Activated T-helper 1 cell treated with anti-CD3 and anti-CD28 coated beads, Interleukin-12 subunit alpha, Interleukin-12 subunit beta, Interleukin-2, Interleukin-4 antibody, amounts not matched to agents 30 ng/mL and 10 ng/mL and 1 ng/mL, durations not matched to agents 14 hours and 24 hours and 36 hours (primary cell): ENCODE measurements at regions not wholly inside any gene's neighbourhood (a gene's known extent, or its start where the extent isn't known, plus 50 kb on each side); places are given as distances from the start of the nearest gene placed in this dataset.

ENCODE experiments used
- DNase-seq: peaks from one replicate; pipeline ENCODE4 v3.0.0; 2021; ENCODE audit warnings: low spot score
- H3K27ac Mint-ChIP-seq: one replicate; pipeline ENCODE4 v1.8.0; 2021; ENCODE audit warnings: mild to moderate bottlenecking, mixed read lengths
- H3K27me3 Mint-ChIP-seq: one replicate; pipeline ENCODE4 v1.8.0; 2022; ENCODE audit warnings: mild to moderate bottlenecking, moderate library complexity, mixed read lengths; ENCODE audit not compliant: insufficient read depth
- H3K36me3 Mint-ChIP-seq: one replicate; pipeline ENCODE4 v1.8.0; 2021; ENCODE audit warnings: low read depth, mixed read lengths
- H3K4me1 Mint-ChIP-seq: one replicate; pipeline ENCODE4 v1.8.0; 2021; ENCODE audit warnings: low read depth, mixed read lengths
- H3K4me3 Mint-ChIP-seq: one replicate; pipeline ENCODE4 v1.8.0; 2021; ENCODE audit warnings: mild to moderate bottlenecking, moderate library complexity, mixed read lengths
- H3K9me3 Mint-ChIP-seq: one replicate; pipeline ENCODE4 v1.8.0; 2021; ENCODE audit warnings: mixed read lengths
- intact Hi-C: fragments of 100-400 bp; cut with micrococcal nuclease; formaldehyde crosslinking; loops from one replicate; pipeline ENCODE4 v1.15.1; 2024

DNA sequence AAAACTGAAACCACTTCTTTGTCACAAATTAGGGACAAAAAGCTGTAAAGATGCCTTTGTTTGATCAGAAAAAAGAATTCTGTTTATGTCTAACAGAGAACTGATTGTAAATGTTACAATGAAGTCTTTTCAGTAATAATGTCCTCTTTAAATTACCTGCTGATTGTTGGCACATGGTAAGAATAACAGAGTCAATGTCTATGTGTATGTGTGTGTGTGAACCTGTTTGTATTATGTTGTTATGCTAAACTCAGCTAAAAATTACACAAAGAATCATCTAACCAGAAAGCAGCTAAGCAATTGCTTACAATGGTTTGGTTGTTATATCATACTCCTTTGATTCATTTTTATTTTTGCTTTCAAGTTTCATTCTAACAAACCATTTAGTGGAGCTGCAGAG is 159.1 kb upstream of the PDZRN3 start:
- Mint-ChIP-seq H3K4me3 (no peak overlapping the region), H3K27me3 (no peaks in the 10 kb centered on the region), H3K9me3 (no peaks in the 10 kb centered on the region), H3K4me1 (no peaks in the 10 kb centered on the region), H3K36me3 (no peaks in the 10 kb centered on the region), H3K27ac (no peak overlapping the region)
- DNase-seq = no peak
- intact Hi-C loops = no loop called here

DNA sequence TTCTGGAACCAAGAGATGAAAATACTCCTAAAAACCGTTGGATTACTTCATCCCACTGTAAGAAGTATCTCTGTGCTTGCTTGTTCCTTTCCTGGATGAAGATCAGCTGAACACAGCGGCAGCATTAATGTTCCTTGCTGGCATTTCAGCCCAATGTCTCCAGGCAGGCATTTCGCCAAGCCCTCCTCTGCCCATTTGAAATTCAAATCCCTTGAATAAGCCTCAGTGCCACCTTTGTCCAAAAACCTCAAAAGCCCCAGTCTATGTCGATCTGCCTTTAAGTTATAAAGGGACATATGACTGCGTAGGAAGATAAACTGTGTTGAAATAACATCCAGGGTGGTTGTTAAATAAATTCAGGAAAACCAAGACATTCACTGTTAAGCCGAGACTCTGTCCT is 156.8 kb upstream of the PDZRN3 start:
- intact Hi-C loops = no loop called here
- no peaks in the 10 kb centered on the region for H3K36me3 Mint-ChIP-seq
- H3K27me3 Mint-ChIP-seq = no peaks in the 10 kb centered on the region
- H3K4me3 Mint-ChIP-seq = no peak overlapping the region
- H3K27ac Mint-ChIP-seq = no peak overlapping the region
- H3K9me3 Mint-ChIP-seq = no peaks in the 10 kb centered on the region
- no peak for DNase-seq
- H3K4me1 Mint-ChIP-seq = no peaks in the 10 kb centered on the region

DNA sequence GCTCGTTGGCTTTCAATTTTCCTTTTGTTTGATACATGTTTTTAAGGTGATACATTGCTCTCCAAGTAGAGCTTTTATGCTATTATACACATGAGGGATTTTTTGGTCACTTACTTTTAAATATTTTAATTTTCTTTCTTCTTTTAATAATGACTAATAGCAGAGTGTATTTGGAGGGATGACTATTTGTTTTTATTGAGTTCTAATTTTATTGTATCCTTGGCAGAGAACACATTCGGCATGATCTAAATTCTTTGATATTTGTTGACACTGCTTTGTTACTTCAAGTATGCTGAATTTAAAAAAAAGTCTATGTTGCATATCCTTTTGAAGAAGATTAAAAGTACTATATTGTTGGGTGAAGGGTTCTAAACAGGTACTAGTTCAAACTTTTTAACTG is 149.9 kb upstream of the PDZRN3 start:
- no peaks in the 10 kb centered on the region for H3K36me3 Mint-ChIP-seq
- H3K4me1 Mint-ChIP-seq = no peaks in the 10 kb centered on the region
- H3K9me3 Mint-ChIP-seq = peaks cover 3% of the 10 kb centered on the region
- DNase-seq = no peak
- no peak overlapping the region for H3K4me3 Mint-ChIP-seq
- H3K27me3 Mint-ChIP-seq = no peaks in the 10 kb centered on the region
- intact Hi-C loops = no loop called here
- H3K27ac Mint-ChIP-seq = no peak overlapping the region

DNA sequence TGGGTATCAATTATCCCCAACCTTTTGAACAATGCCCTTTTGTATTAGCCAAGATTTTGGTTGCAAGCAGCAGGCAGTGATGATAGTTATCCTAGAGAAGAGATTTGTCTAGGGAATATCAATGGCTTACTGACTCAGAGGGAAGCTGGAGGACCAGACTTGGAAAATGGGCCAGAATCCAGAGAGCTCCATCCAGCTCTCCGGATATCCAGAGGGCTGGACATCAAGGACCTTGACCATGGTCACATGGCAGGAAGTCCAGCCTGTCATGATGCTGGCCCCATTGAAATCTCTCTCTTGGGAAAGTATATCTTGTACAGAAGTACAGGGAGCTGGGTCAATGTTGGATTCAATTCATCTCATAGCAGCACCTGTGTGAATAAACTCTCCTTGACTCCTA is 148.5 kb upstream of the PDZRN3 start:
- no peaks in the 10 kb centered on the region for H3K27me3 Mint-ChIP-seq
- H3K36me3 Mint-ChIP-seq = no peaks in the 10 kb centered on the region
- intact Hi-C loops = no loop called here
- peaks cover 3% of the 10 kb centered on the region for H3K9me3 Mint-ChIP-seq
- H3K27ac Mint-ChIP-seq = no peak overlapping the region
- DNase-seq = no peak
- H3K4me1 Mint-ChIP-seq = no peaks in the 10 kb centered on the region
- H3K4me3 Mint-ChIP-seq = no peak overlapping the region

DNA sequence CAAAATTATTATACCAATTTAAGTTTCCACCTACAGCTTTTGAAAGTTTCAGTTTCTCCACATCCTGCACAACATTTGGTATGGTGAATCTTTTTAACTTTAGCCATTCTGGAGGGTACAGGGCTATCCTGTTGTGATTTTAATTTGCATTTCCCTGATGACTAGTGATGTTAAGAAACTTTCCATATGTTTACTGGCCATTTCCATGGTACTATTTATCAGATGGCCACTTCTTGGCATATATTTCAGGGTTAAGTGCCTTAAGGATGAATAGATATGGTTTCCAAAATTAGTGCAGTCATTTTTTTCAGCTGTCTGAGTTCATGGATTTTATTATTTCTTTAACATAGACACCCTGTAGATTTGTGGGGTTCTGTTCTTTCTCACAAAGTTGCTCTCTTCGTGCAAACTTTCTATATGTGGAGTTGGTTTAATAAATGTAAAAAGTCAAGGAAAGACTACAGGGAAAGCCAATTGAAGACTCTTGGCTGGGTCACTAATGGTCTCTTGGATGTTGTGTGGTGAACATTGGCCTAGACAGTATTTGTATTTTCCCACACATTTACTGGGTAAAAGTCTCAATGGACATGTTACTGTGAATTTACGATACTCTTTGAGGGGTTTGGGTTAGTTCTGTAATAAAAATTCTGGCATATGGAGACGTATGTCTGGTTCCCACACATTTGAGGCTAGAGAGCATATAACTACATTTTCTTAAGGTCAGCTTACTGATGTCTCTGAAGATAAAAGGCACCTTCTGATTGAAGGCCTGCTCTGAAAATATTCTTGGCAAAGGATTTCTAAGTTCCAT is 147.5 kb upstream of the PDZRN3 start:
- H3K27me3 Mint-ChIP-seq = no peaks in the 10 kb centered on the region
- no peak overlapping the region for H3K4me3 Mint-ChIP-seq
- intact Hi-C loops = no loop called here
- H3K9me3 Mint-ChIP-seq = peaks cover 3% of the 10 kb centered on the region
- DNase-seq = no peak
- no peaks in the 10 kb centered on the region for H3K4me1 Mint-ChIP-seq
- H3K36me3 Mint-ChIP-seq = no peaks in the 10 kb centered on the region
- H3K27ac Mint-ChIP-seq = no peak overlapping the region

DNA sequence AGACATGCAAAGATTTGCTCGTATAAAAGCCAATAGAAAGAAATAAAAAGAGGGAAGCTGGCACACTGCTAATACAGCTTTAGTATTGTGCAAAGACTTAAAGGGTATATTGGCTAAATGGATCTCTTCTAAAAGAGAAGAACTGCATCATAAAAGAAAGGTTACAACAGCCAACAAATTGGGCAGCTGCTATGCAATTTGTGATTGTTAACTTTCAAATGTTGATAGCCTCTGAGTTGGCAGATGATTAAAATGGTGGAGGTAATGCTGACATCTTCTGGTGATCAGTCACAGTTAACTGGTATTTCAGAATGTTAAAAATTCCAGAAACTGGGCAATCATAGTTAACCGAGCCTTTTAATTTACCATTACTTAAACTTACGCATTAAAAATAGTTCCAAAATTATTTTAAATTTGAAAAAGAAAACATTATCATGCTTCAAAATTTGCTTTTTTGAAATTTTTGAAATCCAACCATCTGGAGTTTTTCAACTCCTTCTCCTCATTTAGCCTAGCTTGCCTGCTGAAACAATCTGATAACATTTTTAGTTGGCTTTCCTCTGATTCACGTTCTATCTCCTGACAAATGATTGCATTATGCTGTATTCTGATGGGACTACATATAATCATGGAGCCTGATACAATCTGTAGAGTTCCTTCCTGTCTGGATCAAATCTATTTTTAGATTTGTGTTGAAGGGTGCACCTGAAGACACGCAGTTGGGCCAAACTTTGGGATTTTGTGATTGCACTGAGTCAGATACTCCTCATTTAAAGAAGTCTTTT is 144.0 kb upstream of the PDZRN3 start:
- H3K4me3 Mint-ChIP-seq = no peak overlapping the region

DNA sequence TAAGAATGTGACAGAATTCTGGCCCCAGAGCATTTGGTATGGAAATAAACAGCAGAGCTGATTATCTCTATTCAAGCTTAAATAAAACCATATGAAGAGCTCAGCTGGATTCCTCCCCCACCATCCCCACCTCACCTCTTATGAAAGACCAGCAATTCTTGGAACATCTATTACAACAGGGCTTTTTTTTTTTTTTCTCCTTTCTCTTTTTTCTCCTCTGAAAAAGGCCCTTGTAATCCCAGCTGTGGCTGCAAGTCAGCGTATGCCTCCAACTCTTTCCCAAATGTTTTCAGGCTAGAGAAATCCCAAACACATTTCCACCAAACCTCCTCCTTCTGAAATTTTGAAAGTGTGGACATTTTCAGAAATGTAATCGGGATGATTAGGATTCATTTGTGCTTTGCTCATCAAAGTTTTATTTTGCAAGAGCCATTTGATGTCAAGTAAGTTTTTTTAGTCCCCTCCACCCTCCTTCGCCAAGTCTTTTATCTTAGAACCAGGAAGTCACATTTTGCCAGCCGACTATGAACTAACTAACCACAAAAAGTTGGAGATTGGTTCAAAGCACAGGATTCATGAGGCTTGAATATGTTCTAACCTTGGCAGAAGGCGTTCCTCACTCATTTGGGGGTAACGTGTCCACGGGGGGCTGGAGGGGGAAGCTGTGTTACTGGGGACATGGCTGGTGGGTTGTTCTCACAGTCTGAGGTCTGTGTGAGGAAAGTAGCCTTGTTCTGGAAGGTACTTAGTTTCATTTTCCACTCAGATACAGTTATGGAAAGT is 142.0 kb upstream of the PDZRN3 start:
- Mint-ChIP-seq H3K27ac (no peak overlapping the region), H3K4me1 (no peaks in the 10 kb centered on the region), H3K27me3 (no peaks in the 10 kb centered on the region), H3K9me3 (peaks cover 3% of the 10 kb centered on the region), H3K36me3 (no peaks in the 10 kb centered on the region), H3K4me3 (no peak overlapping the region)
- DNase-seq = no peak
- intact Hi-C loops = no loop called here

More for the DNA sequence above, 144.0 kb upstream of the PDZRN3 start:
- H3K4me1 Mint-ChIP-seq = no peaks in the 10 kb centered on the region
- H3K9me3 Mint-ChIP-seq = peaks cover 3% of the 10 kb centered on the region
- H3K27ac Mint-ChIP-seq = no peak overlapping the region
- H3K27me3 Mint-ChIP-seq = no peaks in the 10 kb centered on the region
- DNase-seq = no peak
- intact Hi-C loops = no loop called here
- H3K36me3 Mint-ChIP-seq = no peaks in the 10 kb centered on the region

DNA sequence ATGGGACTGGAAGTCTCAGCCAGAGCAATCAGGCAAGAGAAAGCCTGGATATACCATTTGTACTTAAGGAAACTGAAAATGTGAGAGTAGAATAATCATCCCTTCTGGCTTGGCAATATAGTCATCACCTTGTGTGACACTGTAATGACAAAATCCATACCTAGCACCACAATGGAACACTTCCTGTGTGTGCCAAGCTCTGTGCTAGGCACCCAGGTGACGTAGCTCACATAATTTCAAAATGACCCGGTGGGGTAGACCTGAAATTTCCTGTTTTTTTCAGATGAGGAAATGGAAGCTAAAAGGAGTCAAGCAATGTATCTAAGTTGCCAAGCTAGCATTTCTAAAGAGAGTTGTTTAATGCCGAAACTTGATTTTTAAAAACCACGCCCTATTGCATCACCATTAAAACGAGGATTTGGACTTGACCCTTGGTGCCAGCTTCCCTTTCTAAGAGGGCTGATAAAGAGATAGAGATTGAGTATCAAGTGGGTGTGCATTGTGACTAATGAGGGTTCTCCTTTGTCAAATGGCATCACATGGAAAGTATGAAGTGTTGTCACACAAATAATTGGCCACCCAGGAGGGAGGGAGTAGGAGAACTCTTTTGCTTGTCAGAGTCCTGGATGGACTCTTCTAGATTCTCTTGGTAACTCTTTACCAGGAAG is 141.3 kb upstream of the PDZRN3 start:
- no peaks in the 10 kb centered on the region for H3K36me3 Mint-ChIP-seq
- H3K4me1 Mint-ChIP-seq = no peaks in the 10 kb centered on the region
- H3K27me3 Mint-ChIP-seq = no peaks in the 10 kb centered on the region
- no peak overlapping the region for H3K27ac Mint-ChIP-seq
- no peak overlapping the region for H3K4me3 Mint-ChIP-seq
- no peak for DNase-seq
- H3K9me3 Mint-ChIP-seq = peaks cover 3% of the 10 kb centered on the region
- intact Hi-C loops = no loop called here

DNA sequence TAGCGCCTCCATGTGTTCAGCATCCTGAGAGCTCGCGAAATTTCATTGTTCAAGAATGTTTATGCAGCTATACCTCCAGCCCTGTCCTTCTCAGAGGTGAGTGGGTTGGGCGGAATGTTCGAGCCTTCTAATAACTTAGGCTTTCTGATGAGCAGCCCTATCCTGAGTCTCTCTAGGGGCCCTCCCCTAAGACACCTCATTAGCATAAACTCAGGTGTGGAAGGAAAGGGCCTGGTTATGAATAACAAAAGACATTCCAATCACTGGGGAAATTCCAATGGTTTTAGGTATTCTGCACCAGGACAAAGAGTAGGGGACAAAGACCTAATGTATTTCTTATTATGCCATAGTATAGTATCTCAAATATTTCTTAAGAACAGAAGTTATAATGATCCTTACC is 138.1 kb upstream of the PDZRN3 start:
- DNase-seq = no peak
- no peaks in the 10 kb centered on the region for H3K27me3 Mint-ChIP-seq
- H3K4me3 Mint-ChIP-seq = no peak overlapping the region
- H3K36me3 Mint-ChIP-seq = no peaks in the 10 kb centered on the region
- H3K4me1 Mint-ChIP-seq = no peaks in the 10 kb centered on the region
- H3K27ac Mint-ChIP-seq = no peak overlapping the region
- H3K9me3 Mint-ChIP-seq = no peaks in the 10 kb centered on the region
- intact Hi-C loops = no loop called here

DNA sequence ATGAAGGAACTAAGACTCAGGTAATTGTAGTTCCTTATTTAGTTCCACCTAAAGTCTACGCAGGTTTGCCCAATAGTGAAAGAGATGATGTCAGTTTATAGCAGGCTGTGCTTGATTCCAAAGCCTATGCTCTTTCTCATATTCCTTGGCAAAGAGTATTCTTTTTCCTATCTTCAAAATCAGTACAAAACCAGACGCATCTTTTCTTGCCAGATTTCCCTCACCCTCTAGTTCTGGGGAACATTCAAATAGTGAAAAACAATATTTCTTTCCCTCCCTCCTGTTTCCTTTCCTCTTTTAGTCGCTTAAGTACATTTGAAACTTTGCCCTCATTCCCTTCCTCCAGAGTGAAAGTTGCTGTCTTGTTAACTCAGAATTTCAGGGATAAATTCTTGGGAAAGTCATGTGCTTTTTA is 134.6 kb upstream of the PDZRN3 start:
- no peaks in the 10 kb centered on the region for H3K4me1 Mint-ChIP-seq
- no peaks in the 10 kb centered on the region for H3K9me3 Mint-ChIP-seq
- no peak overlapping the region for H3K27ac Mint-ChIP-seq
- H3K27me3 Mint-ChIP-seq = no peaks in the 10 kb centered on the region
- no peaks in the 10 kb centered on the region for H3K36me3 Mint-ChIP-seq
- intact Hi-C loops = no loop called here
- DNase-seq = no peak
- no peak overlapping the region for H3K4me3 Mint-ChIP-seq

DNA sequence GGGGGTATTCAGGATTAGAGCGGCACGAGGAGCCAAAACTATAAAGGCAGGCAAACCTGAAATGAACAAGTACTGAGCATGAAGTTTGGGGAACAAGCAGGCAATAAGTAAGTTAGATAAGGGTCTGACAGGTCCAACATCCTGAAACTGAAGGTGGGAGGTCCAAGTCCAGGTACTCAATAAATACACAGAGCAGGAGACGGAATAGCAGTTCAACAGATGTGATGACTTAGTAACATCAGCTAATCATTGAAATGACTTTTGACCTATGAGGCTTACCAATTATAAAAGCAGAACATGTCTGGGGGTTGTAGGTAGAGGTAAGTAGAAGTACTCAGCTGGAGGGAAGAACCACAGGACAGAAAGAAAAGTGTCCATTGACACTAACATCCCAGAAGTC is 132.8 kb upstream of the PDZRN3 start:
- no peaks in the 10 kb centered on the region for H3K4me1 Mint-ChIP-seq
- H3K36me3 Mint-ChIP-seq = no peaks in the 10 kb centered on the region
- intact Hi-C loops = no loop called here
- H3K9me3 Mint-ChIP-seq = no peaks in the 10 kb centered on the region
- H3K4me3 Mint-ChIP-seq = no peak overlapping the region
- H3K27ac Mint-ChIP-seq = no peak overlapping the region
- H3K27me3 Mint-ChIP-seq = no peaks in the 10 kb centered on the region
- DNase-seq = no peak

DNA sequence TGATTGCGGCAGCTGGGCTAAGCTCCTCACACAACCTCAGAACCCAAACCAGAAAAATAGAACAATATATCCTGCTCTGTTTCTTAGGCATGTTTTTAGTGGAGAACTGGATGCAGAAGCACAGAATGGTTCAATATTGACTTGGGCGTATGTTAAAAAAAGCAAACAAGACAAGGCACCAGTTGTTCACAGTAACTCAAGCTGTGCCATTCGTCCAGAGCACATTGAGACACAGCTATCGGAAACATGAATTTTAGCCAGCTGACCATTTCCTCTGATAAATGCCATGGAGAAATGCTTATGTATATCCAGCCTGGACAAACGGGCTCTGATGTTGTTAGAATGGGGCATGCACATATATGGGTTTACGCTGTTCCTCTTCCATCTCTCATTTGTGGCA is 129.2 kb upstream of the PDZRN3 start:
- Mint-ChIP-seq H3K9me3 (no peaks in the 10 kb centered on the region), H3K27me3 (no peaks in the 10 kb centered on the region), H3K4me3 (no peak overlapping the region), H3K27ac (no peak overlapping the region), H3K4me1 (no peaks in the 10 kb centered on the region), H3K36me3 (no peaks in the 10 kb centered on the region)
- DNase-seq = no peak
- intact Hi-C loops = no loop called here
